Lung microvascular endothelial cell (primary cell): ENCODE measurements at regions not wholly inside any gene's neighbourhood (a gene's known extent, or its start where the extent isn't known, plus 50 kb on each side); places are given as distances from the start of the nearest gene placed in this dataset.

Experiments
- DNase-seq, 2 donors: peaks; one replicate each; pipeline versions ENCODE4 v3.0.0 to v3.0.0-alpha.2; 2010; ENCODE audit warnings: low read depth in 2 of 2

GRCh38 chr1:218982482-218982881, 191.2 kb upstream of the LYPLAL1 start:
- DNase-seq, result no peak

GRCh38 chr1:218983433-218983832, 190.2 kb upstream of the LYPLAL1 start:
- no peak for DNase-seq

- peak in 1 of 2 donors; percentile 18 for DNase-seq
Measured at GRCh38 chr1:218983848-218984247, 189.8 kb upstream of the LYPLAL1 start.

- DNase-seq, result peak in 1 of 2 donors; percentile 11
Measured at GRCh38 chr1:218985424-218985984, 188.2 kb upstream of the LYPLAL1 start.

- no peak for DNase-seq
Measured at GRCh38 chr1:218986816-218987215, 186.9 kb upstream of the LYPLAL1 start.

GRCh38 chr1:218990019-218990418, 183.7 kb upstream of the LYPLAL1 start:
- DNase-seq, result no peak

GRCh38 chr1:218991089-218991488, 182.6 kb upstream of the LYPLAL1 start:
- no peak for DNase-seq

GRCh38 chr1:218994615-218995014, 179.1 kb upstream of the LYPLAL1 start:
- DNase-seq, result no peak

- DNase-seq, result no peak
Measured at GRCh38 chr1:218995091-218995665, 178.5 kb upstream of the LYPLAL1 start.

GRCh38 chr1:218996362-218996761, 177.3 kb upstream of the LYPLAL1 start:
- DNase-seq, result peak; percentile 13 to 24

GRCh38 chr1:219000005-219000404, 173.7 kb upstream of the LYPLAL1 start:
- no peak for DNase-seq

- DNase-seq, result no peak
Measured at GRCh38 chr1:219000631-219001030, 173.0 kb upstream of the LYPLAL1 start.

GRCh38 chr1:219010720-219011119, 163.0 kb upstream of the LYPLAL1 start:
- DNase-seq, result no peak

- peak in 1 of 2 donors; percentile 83 for DNase-seq
Measured at GRCh38 chr1:219020386-219020785, 153.3 kb upstream of the LYPLAL1 start.

GRCh38 chr1:219020846-219021245, 152.8 kb upstream of the LYPLAL1 start:
- no peak for DNase-seq

- DNase-seq, result no peak
Measured at GRCh38 chr1:219027146-219027673, 146.5 kb upstream of the LYPLAL1 start.

- DNase-seq, result peak; percentile 1 to 58
Measured at GRCh38 chr1:219031809-219032208, 141.9 kb upstream of the LYPLAL1 start.

- DNase-seq, result no peak
Measured at GRCh38 chr1:219038398-219038797, 135.3 kb upstream of the LYPLAL1 start.

GRCh38 chr1:219039017-219039681, 134.5 kb upstream of the LYPLAL1 start:
- DNase-seq, result no peak

- no peak for DNase-seq
Measured at GRCh38 chr1:219039682-219040154, 134.0 kb upstream of the LYPLAL1 start.

GRCh38 chr1:219040291-219040690, 133.4 kb upstream of the LYPLAL1 start:
- DNase-seq, result no peak

GRCh38 chr1:219041141-219041540, 132.5 kb upstream of the LYPLAL1 start:
- DNase-seq, result peak in 1 of 2 donors; percentile 34

- DNase-seq, result peak; percentile 29 to 41
Measured at GRCh38 chr1:219041818-219042217, 131.9 kb upstream of the LYPLAL1 start.
